ENCODE measurements at regions not wholly inside any gene's neighbourhood (a gene's known extent, or its start where the extent isn't known, plus 50 kb on each side); places are given as distances from the start of the nearest gene placed in this dataset.

GRCh38 chr1:115524236-115524635, 117.5 kb upstream of the VANGL1 start (continued):
- TF ChIP-seq REST (tag by site-specific recombination; IDR thresholded peaks at IDR 0.05): no peak
- no peak for TF ChIP-seq ZNF549 (tag by site-specific recombination; IDR thresholded peaks at IDR 0.05)
- no peak for TF ChIP-seq ZNF184 (tag by site-specific recombination; IDR thresholded peaks at IDR 0.05)
- TF ChIP-seq ZNF561 (tag by site-specific recombination; IDR thresholded peaks at IDR 0.05; ENCODE audit: borderline replicate concordance): no peak

- no peak overlapping the region for H3K4me3 ChIP-seq (ENCODE audit: low read depth, low read length)
- no peak for TF ChIP-seq ZBTB48 (tag by site-specific recombination; IDR thresholded peaks at IDR 0.05)
- no peak for TF ChIP-seq ZNF398 (tag by site-specific recombination; IDR thresholded peaks at IDR 0.05)
- no peak for TF ChIP-seq PBX3 (CRISPR knock-in tag; IDR thresholded peaks at IDR 0.05)
- TF ChIP-seq ZNF518A (tag by site-specific recombination; conservative IDR thresholded peaks at IDR 0.05; ENCODE audit: low read depth): no peak
- no peak for TF ChIP-seq RBAK (tag by site-specific recombination; IDR thresholded peaks at IDR 0.05)
- no peak for TF ChIP-seq ZFHX2 (tag by site-specific recombination; conservative IDR thresholded peaks at IDR 0.05)
- no peak for TF ChIP-seq GLIS2 (tag by site-specific recombination; IDR thresholded peaks at IDR 0.05)
- no peak for TF ChIP-seq ZNF629 (tag by site-specific recombination; IDR thresholded peaks at IDR 0.05)
- no peak for TF ChIP-seq ZNF621 (tag by site-specific recombination; IDR thresholded peaks at IDR 0.05)
- TF ChIP-seq ZNF521 (tag by site-specific recombination; IDR thresholded peaks at IDR 0.05): no peak
- no peak for TF ChIP-seq ZBTB21 (tag by site-specific recombination; IDR thresholded peaks at IDR 0.05)
- TF ChIP-seq CTCF (tag by site-specific recombination; IDR thresholded peaks at IDR 0.05): no peak
- no peak for TF ChIP-seq ZNF274 (IDR thresholded peaks at IDR 0.05; ENCODE audit: low read length)
- no peak for TF ChIP-seq ZNF274 (tag by site-specific recombination; IDR thresholded peaks at IDR 0.05; ENCODE audit: borderline replicate concordance)
- TF ChIP-seq TSHZ1 (tag by site-specific recombination; IDR thresholded peaks at IDR 0.05; ENCODE audit: borderline replicate concordance): no peak
- no peak for TF ChIP-seq ZNF202 (tag by site-specific recombination; IDR thresholded peaks at IDR 0.05; ENCODE audit: borderline replicate concordance)
Measured at GRCh38 chr1:115522386-115522785, 119.4 kb upstream of the VANGL1 start.

More at GRCh38 chr1:115522386-115522785, 119.4 kb upstream of the VANGL1 start:
- ChIA-PET POLR2A (no interaction called here), CTCF (interaction anchor here (0.5 kb wide), 1 partner anchor 396 kb away, joined by 3 read pairs; no protein-coding TSS in a partner anchor)
- Histone ChIP-seq H3K9me3 (ENCODE audit: control insufficient read depth, insufficient read depth, low read depth, low read length) (no peaks in the 10 kb centered on the region), H3K36me3 (ENCODE audit: control insufficient read depth in 2 of 2, insufficient read depth in 1 of 2, low read length in 2 of 2) (no peaks in the 10 kb centered on the region), H3K4me1 (ENCODE audit: control insufficient read depth, insufficient read depth, low read length) (no peaks in the 10 kb centered on the region), H3K27ac (ENCODE audit: extremely low read depth, low read depth, low read length) (no peak overlapping the region)
